ENCODE measurements at regions not wholly inside any gene's neighbourhood (a gene's known extent, or its start where the extent isn't known, plus 50 kb on each side); places are given as distances from the start of the nearest gene placed in this dataset.

DNA sequence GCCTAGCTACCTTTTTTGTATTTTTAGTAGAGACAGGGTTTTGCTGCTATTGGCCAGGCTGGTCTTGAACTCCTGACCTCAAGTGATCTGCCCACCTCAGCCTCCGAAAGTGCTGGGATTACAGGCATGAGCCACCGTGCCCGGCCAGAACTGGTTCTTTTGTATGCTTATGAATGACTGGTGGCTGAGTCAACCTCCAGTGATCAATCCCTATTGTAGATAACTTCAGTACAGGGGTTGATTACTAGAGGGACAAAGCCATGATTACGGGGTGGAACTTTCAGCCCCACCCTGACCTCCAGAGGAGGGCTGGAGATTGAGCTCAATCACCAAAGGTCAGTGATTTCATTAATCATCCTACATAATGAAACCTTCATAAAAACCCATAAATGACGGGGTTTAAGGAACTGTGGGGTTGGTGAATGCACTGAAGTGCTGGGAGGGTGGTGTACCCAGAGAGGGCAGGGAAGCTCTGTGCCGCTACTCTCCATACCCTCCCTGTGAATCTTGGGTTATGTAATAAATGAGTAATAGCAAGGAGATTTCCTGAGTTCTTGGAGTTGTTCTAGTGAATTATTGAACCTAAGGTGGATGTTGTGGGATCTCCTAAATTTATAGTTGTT is 281.8 kb upstream of the CXCR4 start:
- TF ChIP-seq ZFP3 (tag by site-specific recombination; IDR thresholded peaks at IDR 0.05; ENCODE audit: low read depth), result no peak
- no peak for TF ChIP-seq ZNF184 (tag by site-specific recombination; IDR thresholded peaks at IDR 0.05)
- TF ChIP-seq SCRT1 (tag by site-specific recombination; IDR thresholded peaks at IDR 0.05; ENCODE audit: borderline replicate concordance), result no peak
- TF ChIP-seq IKZF3 (tag by site-specific recombination; IDR thresholded peaks at IDR 0.05), result no peak
- TF ChIP-seq ZBTB8A (tag by site-specific recombination; IDR thresholded peaks at IDR 0.05), result no peak
- TF ChIP-seq ZFP41 (tag by site-specific recombination; IDR thresholded peaks at IDR 0.05; ENCODE audit: borderline replicate concordance), result no peak
- TF ChIP-seq YY1 (tag by site-specific recombination; IDR thresholded peaks at IDR 0.05), result no peak
- no peak for TF ChIP-seq WT1 (tag by site-specific recombination; IDR thresholded peaks at IDR 0.05)
- TF ChIP-seq, protein P1, sequence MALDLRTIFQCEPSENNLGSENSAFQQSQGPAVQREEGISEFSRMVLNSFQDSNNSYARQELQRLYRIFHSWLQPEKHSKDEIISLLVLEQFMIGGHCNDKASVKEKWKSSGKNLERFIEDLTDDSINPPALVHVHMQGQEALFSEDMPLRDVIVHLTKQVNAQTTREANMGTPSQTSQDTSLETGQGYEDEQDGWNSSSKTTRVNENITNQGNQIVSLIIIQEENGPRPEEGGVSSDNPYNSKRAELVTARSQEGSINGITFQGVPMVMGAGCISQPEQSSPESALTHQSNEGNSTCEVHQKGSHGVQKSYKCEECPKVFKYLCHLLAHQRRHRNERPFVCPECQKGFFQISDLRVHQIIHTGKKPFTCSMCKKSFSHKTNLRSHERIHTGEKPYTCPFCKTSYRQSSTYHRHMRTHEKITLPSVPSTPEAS (tag by site-specific recombination; IDR thresholded peaks at IDR 0.05), result no peak
- H3K4me1 ChIP-seq (ENCODE audit: control insufficient read depth, insufficient read depth, low read length), result no peaks in the 10 kb centered on the region
- no peaks in the 10 kb centered on the region for H3K36me3 ChIP-seq (ENCODE audit: control insufficient read depth in 2 of 2, insufficient read depth in 1 of 2, low read length in 2 of 2)
- no peak overlapping the region for H3K4me3 ChIP-seq (ENCODE audit: low read depth, low read length)
- no peak overlapping the region for H3K27ac ChIP-seq (ENCODE audit: extremely low read depth, low read depth, low read length)
- ChIA-PET CTCF (interaction anchor here (0.6 kb wide), 2 partner anchors 478 to 554 kb away, joined by 3 read pairs; no protein-coding TSS in a partner anchor), POLR2A (no interaction called here)
- H3K9me3 ChIP-seq (ENCODE audit: control insufficient read depth, insufficient read depth, low read depth, low read length), result no peaks in the 10 kb centered on the region

DNA sequence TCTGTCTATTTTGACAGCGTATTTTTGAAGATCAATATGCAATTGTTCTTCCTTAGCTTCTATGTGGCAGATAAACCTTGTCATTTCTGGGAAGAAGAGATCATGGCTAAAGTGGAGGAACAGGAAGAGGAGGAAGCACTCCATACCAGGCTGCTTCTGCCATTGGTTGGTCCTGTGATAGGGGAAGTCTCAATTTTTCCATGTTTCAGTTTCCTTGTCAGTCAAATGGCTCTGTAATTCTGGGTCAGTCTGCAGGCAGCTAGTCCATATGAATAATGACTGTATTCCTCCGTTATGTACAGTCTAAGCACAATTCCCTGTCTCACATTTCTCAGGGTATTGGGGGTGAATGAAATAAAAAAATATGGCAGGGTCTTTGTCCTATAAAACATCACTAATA is 277.6 kb upstream of the CXCR4 start:
- H3K9me3 ChIP-seq (ENCODE audit: control insufficient read depth, insufficient read depth, low read depth, low read length), result no peaks in the 10 kb centered on the region
- POLR2A ChIA-PET, result no interaction called here
- TF ChIP-seq ZNF416 (tag by site-specific recombination; IDR thresholded peaks at IDR 0.05) (no peak), ZNF366 (tag by site-specific recombination; conservative IDR thresholded peaks at IDR 0.05) (no peak), ZNF138 (tag by site-specific recombination; IDR thresholded peaks at IDR 0.05; ENCODE audit: borderline replicate concordance) (no peak), ZNF843 (tag by site-specific recombination; IDR thresholded peaks at IDR 0.05) (no peak), ZNF654 (tag by site-specific recombination; IDR thresholded peaks at IDR 0.05; ENCODE audit: low read depth) (no peak), ZNF747 (tag by site-specific recombination; IDR thresholded peaks at IDR 0.05) (no peak), ZNF610 (tag by site-specific recombination; IDR thresholded peaks at IDR 0.05; ENCODE audit: borderline replicate concordance) (no peak), KLF9 (tag by site-specific recombination; IDR thresholded peaks at IDR 0.05; ENCODE audit: low read depth) (no peak), ZNF624 (tag by site-specific recombination; IDR thresholded peaks at IDR 0.05) (no peak), ZNF560 (tag by site-specific recombination; IDR thresholded peaks at IDR 0.05; ENCODE audit: borderline replicate concordance) (no peak), ZNF404 (tag by site-specific recombination; IDR thresholded peaks at IDR 0.05) (no peak), ZNF830 (tag by site-specific recombination; IDR thresholded peaks at IDR 0.05; ENCODE audit: low read depth) (no peak)
- TF ChIP-seq, protein P2, sequence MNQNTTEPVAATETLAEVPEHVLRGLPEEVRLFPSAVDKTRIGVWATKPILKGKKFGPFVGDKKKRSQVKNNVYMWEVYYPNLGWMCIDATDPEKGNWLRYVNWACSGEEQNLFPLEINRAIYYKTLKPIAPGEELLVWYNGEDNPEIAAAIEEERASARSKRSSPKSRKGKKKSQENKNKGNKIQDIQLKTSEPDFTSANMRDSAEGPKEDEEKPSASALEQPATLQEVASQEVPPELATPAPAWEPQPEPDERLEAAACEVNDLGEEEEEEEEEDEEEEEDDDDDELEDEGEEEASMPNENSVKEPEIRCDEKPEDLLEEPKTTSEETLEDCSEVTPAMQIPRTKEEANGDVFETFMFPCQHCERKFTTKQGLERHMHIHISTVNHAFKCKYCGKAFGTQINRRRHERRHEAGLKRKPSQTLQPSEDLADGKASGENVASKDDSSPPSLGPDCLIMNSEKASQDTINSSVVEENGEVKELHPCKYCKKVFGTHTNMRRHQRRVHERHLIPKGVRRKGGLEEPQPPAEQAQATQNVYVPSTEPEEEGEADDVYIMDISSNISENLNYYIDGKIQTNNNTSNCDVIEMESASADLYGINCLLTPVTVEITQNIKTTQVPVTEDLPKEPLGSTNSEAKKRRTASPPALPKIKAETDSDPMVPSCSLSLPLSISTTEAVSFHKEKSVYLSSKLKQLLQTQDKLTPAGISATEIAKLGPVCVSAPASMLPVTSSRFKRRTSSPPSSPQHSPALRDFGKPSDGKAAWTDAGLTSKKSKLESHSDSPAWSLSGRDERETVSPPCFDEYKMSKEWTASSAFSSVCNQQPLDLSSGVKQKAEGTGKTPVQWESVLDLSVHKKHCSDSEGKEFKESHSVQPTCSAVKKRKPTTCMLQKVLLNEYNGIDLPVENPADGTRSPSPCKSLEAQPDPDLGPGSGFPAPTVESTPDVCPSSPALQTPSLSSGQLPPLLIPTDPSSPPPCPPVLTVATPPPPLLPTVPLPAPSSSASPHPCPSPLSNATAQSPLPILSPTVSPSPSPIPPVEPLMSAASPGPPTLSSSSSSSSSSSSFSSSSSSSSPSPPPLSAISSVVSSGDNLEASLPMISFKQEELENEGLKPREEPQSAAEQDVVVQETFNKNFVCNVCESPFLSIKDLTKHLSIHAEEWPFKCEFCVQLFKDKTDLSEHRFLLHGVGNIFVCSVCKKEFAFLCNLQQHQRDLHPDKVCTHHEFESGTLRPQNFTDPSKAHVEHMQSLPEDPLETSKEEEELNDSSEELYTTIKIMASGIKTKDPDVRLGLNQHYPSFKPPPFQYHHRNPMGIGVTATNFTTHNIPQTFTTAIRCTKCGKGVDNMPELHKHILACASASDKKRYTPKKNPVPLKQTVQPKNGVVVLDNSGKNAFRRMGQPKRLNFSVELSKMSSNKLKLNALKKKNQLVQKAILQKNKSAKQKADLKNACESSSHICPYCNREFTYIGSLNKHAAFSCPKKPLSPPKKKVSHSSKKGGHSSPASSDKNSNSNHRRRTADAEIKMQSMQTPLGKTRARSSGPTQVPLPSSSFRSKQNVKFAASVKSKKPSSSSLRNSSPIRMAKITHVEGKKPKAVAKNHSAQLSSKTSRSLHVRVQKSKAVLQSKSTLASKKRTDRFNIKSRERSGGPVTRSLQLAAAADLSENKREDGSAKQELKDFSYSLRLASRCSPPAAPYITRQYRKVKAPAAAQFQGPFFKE (tag by site-specific recombination; IDR thresholded peaks at IDR 0.05; ENCODE audit: borderline replicate concordance), result no peak
- H3K36me3 ChIP-seq (ENCODE audit: control insufficient read depth in 2 of 2, insufficient read depth in 1 of 2, low read length in 2 of 2), result no peaks in the 10 kb centered on the region
- no peak overlapping the region for H3K27ac ChIP-seq (ENCODE audit: extremely low read depth, low read depth, low read length)
- CTCF ChIA-PET, result no interaction called here
- H3K4me3 ChIP-seq (ENCODE audit: low read depth, low read length), result no peak overlapping the region
- no peaks in the 10 kb centered on the region for H3K4me1 ChIP-seq (ENCODE audit: control insufficient read depth, insufficient read depth, low read length)
